SHP77 treated with DMSO at 0.1 percent for 48 hours (cell line): ENCODE measurements at regions not wholly inside any gene's neighbourhood (a gene's known extent, or its start where the extent isn't known, plus 50 kb on each side); places are given as distances from the start of the nearest gene placed in this dataset.

Source experiments
- DNase-seq: peaks from one replicate; lab custom pipeline; 2025; lab: John Stamatoyannopoulos, UW

DNA sequence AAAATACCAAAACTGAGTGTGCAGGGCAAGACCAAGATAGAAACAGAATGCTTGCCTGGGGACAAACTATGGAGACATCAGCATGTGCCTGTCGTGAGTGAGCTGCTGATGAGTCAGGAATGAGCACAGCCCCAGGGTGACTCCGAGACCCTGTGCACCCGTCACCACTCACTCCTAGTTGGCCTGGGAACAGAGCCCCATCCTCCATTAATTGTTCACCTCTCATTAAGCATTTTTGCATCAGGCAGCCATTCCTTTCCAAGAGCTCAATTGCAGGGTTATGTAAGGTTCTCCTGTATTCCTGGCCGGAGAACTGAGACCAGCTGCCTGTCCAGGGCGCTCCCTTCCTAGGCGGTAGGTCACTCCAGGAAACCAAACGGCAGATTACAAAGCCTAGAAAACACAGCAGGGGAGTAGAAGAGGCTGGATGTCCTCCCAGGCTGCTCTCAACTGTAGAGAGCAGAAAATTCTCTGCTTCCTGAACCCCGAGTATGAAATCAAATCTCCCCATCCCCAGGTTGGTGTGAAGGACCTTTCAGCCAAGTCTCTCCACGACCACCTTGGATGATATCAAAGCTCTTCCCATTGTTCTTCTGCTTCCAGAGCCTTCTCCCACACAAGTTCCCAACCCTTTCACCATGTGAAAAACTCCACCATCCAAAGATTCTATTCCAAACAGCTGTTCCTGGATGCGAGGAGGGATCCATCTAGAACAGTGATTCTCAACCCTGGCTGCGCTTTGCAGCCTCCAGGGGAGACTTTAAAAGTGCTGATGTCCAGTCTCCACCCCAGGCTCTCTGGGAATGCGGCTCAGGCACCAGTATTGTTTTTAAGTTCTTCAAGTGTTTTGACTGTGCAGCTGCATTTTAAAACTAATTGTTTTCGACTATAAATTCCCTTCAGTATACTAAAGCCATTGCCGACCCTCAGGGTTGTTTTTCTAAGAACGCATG is 532.6 kb upstream of the JARID2 start:
- DNase-seq = no peak

GRCh38 chr6:14713966-14714631 is 531.8 kb upstream of the JARID2 start:
- DNase-seq = no peak

DNA sequence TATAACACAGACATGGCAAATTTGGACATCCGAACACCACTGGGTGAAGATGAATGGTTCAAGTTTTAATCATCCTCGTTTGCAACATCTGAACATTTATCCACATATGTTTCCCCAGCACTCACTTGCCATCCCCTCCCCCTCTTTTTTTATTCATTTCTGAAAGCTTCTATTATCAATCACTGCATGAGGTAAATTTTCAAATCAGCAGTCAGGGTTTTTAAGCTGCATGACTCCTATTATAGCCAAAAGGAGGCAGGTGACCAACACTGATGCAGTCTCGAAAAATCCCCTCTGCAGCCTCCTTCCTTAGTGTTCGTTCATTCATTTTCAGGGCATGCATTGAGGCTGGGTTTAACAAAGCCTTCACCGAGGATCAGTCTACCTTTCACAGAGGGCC is 530.8 kb upstream of the JARID2 start:
- DNase-seq = no peak

DNA sequence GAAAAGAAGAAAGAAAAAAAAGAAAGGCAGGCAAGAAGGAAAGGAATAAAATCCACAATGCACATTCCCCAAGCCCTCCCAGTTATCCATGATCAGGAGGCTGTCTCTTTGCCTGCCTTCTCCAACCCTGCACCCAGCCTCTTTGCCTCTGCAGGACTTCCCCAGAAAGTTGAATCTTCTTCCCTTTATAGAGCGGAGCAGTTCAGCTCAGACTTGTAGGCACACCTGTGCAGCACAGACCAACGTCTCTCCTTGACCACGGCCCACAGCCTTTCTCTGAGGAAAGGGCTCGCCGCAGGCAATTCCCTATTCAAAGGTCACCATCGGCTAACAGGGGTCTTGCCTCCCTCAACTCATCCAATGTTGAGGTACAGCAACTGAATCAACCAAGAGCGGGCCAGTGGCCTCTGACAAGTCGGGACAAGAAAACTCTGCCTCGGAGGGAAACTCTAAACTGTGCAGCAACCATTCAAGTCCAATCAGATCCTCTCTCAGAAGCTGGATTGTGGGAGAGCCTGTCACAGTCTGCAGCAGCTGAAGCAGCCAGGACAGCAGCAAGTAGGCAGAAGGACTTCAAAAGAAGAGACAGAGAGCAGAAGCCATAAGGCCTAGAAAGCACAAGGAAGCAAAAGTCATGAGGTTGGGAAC is 529.2 kb upstream of the JARID2 start:
- DNase-seq = no peak

- DNase-seq = no peak
These were observed 528.6 kb upstream of the JARID2 start for GRCh38 chr6:14717307-14717706.

DNA sequence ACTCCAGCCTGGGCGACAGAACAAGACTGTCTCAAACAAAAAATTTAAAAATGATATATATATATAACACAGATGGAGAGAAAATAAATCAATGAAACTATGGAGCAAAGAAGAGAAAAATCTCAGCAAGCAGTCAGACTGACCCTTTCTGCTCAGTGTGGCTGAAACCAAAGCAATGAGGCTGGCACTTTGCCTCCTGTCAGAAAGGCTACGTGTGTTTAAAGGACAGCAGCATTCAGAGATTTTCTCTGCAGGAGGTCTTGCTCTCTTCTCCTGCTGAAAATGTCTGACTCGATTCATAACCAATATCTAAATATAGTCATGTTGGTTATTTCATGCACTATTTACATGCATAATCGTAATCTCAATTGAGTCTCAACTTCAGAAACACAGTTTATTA is 527.0 kb upstream of the JARID2 start:
- no peak for DNase-seq

DNA sequence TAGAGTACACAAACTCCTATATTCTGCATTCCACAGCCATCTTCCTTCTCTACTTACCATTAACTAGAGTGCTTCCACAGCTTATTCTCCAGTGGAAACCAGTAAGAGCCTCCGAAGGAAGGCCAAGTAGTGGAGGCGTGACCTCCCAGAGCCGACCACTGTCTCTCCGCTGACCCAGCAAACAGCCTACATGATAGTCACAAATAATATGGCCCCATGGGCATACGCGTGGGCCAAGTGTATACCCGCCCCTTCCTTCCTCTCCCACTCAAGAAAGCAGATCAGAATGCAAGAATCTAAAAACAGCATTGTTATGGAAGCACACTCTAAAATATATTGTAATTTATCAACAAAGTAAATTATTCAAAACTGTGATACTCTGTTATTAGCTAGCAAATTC is 526.6 kb upstream of the JARID2 start:
- no peak for DNase-seq

- no peak for DNase-seq
These were observed 525.3 kb upstream of the JARID2 start for GRCh38 chr6:14720411-14721102.

DNA sequence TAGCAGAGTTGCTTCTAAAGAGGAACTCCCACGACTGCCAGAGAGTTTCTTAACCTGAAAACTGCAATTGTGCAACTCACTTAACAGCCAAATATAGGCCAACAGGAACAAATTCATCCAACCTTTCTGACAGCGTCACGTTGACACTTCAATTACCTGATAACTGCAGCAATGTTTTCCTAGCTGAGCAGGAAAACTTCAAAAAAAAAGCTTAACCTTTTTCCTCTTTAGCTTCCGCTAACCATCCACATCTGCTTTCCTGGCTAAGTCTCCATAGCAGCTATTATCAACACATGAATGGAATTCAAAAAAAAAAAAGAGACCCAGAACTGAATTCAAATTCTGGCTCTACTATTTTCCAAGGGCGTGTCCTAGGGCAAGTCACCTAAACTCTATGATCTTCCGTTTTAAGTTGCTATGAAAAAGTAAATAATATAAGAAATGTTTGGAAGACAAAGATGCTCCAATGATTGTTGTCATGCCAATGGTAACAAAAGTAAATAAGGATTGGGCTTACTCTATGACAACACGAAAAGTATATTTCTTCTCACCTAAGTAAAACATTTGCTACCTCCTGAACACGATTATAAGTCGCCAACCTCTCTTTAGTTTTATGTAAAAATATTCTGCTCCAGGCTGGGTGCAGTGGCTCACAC is 524.6 kb upstream of the JARID2 start:
- no peak for DNase-seq

DNA sequence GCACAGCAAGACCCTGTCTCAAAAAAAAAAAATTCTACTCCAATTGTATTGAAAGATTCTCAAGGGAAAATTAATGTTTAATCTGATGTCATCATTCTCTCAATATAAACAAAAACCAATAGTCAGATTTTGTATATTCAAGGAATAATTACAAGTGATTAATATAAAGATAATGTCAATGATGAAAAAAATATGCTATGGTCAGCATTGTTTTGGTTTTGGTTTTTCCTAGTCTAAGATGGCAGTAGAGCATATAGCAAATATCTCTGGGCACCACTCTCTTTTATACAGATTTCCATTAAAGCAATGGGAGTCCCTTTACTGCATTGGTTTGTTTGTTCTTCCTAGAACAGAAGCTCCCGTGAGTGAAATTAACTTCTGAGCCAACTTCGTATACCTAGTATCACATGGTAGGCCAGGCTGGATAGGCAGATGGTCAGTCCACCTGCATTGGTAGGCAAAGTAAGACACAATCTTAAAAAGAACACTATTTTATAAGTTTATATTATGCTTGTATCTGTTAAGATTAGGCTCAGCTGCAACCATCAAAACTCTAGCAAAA is 523.8 kb upstream of the JARID2 start:
- DNase-seq = no peak

DNA sequence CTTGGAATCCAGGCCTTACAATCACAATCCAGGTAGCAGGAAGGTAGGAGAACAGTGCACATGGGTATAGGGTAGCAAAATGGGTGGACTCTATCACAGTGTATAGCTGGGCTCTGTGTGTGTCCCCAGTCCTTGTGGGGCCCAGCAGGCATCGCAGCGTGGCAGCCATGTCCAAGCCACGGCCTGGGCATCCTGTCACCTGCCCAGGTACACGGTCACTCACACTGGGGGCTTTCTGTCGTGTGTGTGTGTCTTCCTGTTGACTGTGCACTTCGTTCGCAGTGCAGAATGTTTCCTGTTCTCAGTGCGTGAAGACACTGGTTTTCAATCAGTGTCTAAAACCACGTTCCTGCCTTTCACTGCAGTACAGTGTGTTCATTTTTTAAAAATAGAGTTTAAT is 523.2 kb upstream of the JARID2 start:
- DNase-seq = no peak

GRCh38 chr6:14723535-14724086 is 522.3 kb upstream of the JARID2 start:
- DNase-seq = no peak

- DNase-seq = no peak
These were observed 521.3 kb upstream of the JARID2 start for GRCh38 chr6:14724549-14724948.

GRCh38 chr6:14726816-14727493 is 518.9 kb upstream of the JARID2 start:
- no peak for DNase-seq

GRCh38 chr6:14727494-14728395 is 518.1 kb upstream of the JARID2 start:
- no peak for DNase-seq

- no peak for DNase-seq
These were observed 517.4 kb upstream of the JARID2 start for GRCh38 chr6:14728396-14729024.

DNA sequence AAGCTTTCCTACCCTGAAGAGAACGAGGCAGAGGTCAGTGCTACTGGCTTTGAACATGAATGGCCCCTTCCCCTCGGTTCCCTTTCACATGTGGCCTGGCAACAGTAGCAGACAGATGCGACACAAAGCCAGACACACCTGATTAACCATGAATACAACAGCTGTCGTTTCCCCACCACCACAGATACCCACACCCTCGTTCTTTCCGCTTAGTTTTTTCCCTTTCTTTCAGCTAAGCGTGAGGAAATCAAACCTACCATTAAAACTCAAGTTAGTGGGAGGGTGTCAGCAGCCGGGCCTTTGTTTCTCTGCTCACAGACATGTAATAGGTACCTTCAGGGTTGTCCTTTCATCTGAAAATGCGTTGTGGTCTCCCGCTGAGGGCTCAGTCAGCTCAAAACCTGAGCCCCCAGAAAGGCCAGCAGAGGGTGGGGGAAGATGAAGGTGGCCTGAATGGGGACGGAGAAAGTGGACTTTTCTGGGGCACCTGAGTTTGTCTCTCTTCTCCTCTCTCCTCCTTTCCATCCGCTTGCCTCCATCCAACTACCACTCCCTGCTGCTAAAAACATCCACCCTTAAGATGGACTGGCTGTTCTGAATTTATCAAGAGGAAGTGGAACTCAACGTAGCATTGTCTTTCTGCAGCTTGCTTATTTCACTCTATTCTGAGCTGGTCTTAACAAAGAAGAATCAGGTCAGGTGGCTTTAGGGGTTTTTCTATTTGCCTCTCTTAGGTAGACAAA is 516.6 kb upstream of the JARID2 start:
- DNase-seq = no peak

DNA sequence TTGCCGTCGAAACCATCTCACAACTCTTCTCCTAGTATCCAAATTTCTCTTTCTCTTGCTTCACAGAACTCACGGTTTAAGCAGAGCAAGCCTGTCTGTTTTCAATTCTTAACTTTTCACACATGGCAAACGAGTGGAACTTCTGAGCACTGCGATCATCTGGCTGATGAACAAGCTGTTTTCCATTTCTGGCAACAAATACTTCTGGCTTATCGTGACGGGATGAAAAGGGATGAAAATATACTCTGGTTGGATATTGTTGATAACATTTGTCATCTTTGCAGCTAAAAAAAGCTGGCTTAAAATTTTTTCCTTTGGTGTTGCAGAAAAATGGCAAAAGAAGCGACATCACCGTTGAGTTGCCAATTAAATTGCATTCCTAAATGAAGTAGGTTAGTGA is 515.2 kb upstream of the JARID2 start:
- DNase-seq = no peak
